Astrocyte (in vitro differentiated cells and primary cell): ENCODE measurements at regions not wholly inside any gene's neighbourhood (a gene's known extent, or its start where the extent isn't known, plus 50 kb on each side); places are given as distances from the start of the nearest gene placed in this dataset.

Experiments
- DNase-seq: peaks from one replicate; pipeline ENCODE4 v3.0.0-alpha.2; 2010; ENCODE audit warnings: low read depth
- FAIRE-seq: peaks from 2 replicates; lab custom pipeline; 2011; peaks lifted over from hg19 to GRCh38; lab: Jason Lieb, UNC
- H2AFZ ChIP-seq: 2 replicates; pipeline ENCODE4 v1.6.0; 2012; ENCODE audit warnings: low read depth, low read length, inconsistent platforms
- H3K27ac ChIP-seq: 2 replicates; pipeline ENCODE4 v1.5.1; 2011; ENCODE audit warnings: low read depth, low read length, inconsistent platforms
- H3K27me3 ChIP-seq: 2 replicates; pipeline ENCODE4 v1.6.0; 2011; ENCODE audit warnings: low read length, inconsistent platforms; ENCODE audit not compliant: insufficient read depth
- H3K36me3 ChIP-seq: 2 replicates; pipeline ENCODE4 v1.5.1; 2011; ENCODE audit warnings: low read length, inconsistent platforms; ENCODE audit not compliant: insufficient read depth
- H3K4me1 ChIP-seq: 2 replicates; pipeline ENCODE4 v1.5.1; 2011; ENCODE audit warnings: low read length, inconsistent platforms; ENCODE audit not compliant: insufficient read depth
- H3K4me2 ChIP-seq: 2 replicates; pipeline ENCODE4 v1.6.0; 2012; ENCODE audit warnings: low read length, inconsistent platforms
- H3K4me3 ChIP-seq: 2 replicates; pipeline ENCODE4 v1.5.1; 2011; ENCODE audit warnings: low read depth, mild to moderate bottlenecking, low read length, inconsistent platforms; ENCODE audit not compliant: insufficient read depth
- H3K79me2 ChIP-seq: 2 replicates; pipeline ENCODE4 v1.6.0; 2012; ENCODE audit warnings: mild to moderate bottlenecking, low read length, inconsistent platforms; ENCODE audit not compliant: insufficient read depth
- H3K9ac ChIP-seq: 2 replicates; pipeline ENCODE4 v1.6.0; 2012; ENCODE audit warnings: mild to moderate bottlenecking, low read length, inconsistent platforms
- H3K9me3 ChIP-seq: 2 replicates; pipeline ENCODE4 v1.5.1; 2012; ENCODE audit warnings: low read depth, mild to moderate bottlenecking, low read length, inconsistent platforms; ENCODE audit not compliant: insufficient read depth
- H4K20me1 ChIP-seq: 2 replicates; pipeline ENCODE4 v1.6.0; 2012; ENCODE audit warnings: low read length, inconsistent platforms; ENCODE audit not compliant: insufficient read depth
- H3K27ac Mint-ChIP-seq: one replicate; pipeline ENCODE4 v1.8.0; 2021; ENCODE audit warnings: mild to moderate bottlenecking, mixed read lengths; ENCODE audit not compliant: unreplicated experiment
- H3K27me3 Mint-ChIP-seq: one replicate; pipeline ENCODE4 v1.8.0; 2021; ENCODE audit warnings: low read depth, mixed read lengths; ENCODE audit not compliant: unreplicated experiment
- H3K36me3 Mint-ChIP-seq: one replicate; pipeline ENCODE4 v1.8.0; 2021; ENCODE audit warnings: low read depth, mixed read lengths; ENCODE audit not compliant: unreplicated experiment
- H3K4me1 Mint-ChIP-seq: one replicate; pipeline ENCODE4 v1.8.0; 2021; ENCODE audit warnings: low read depth, mixed read lengths; ENCODE audit not compliant: unreplicated experiment
- H3K4me3 Mint-ChIP-seq: one replicate; pipeline ENCODE4 v1.8.0; 2021; ENCODE audit warnings: mild to moderate bottlenecking, moderate library complexity, mixed read lengths; ENCODE audit not compliant: unreplicated experiment
- H3K9me3 Mint-ChIP-seq: one replicate; pipeline ENCODE4 v1.8.0; 2021; ENCODE audit warnings: mild to moderate bottlenecking, mixed read lengths; ENCODE audit not compliant: unreplicated experiment
- CTCF ChIP-seq: IDR thresholded peaks from 2 replicates; pipeline ENCODE4 v1.5.1; 2011; ENCODE audit warnings: low read depth, mild to moderate bottlenecking, inconsistent platforms, low read length, moderate library complexity; ENCODE audit not compliant: insufficient read depth
- EZH2 ChIP-seq: IDR thresholded peaks from 2 replicates; pipeline ENCODE4 v1.6.1; 2012; ENCODE audit warnings: mild to moderate bottlenecking, low read length, inconsistent platforms; ENCODE audit not compliant: insufficient read depth

- Mint-ChIP-seq H3K36me3 (no peaks in the 10 kb centered on the region), H3K9me3 (peaks cover 3% of the 10 kb centered on the region), H3K4me1 (no peaks in the 10 kb centered on the region), H3K4me3 (no peak overlapping the region), H3K27ac (no peak overlapping the region), H3K27me3 (no peaks in the 10 kb centered on the region)
- TF ChIP-seq CTCF = no peak
- TF ChIP-seq EZH2 = no peak
- FAIRE-seq (no peak), DNase-seq (no peak)
- Histone ChIP-seq H3K27ac (no peak overlapping the region), H3K9ac (no peak overlapping the region), H2AFZ (no peak overlapping the region), H3K36me3 (no peaks in the 10 kb centered on the region), H3K79me2 (no peaks in the 10 kb centered on the region), H3K4me1 (no peaks in the 10 kb centered on the region), H4K20me1 (no peaks in the 10 kb centered on the region), H3K9me3 (no peaks in the 10 kb centered on the region), H3K4me3 (no peak overlapping the region), H3K4me2 (no peak overlapping the region), H3K27me3 (no peaks in the 10 kb centered on the region)
Measured at GRCh38 chr4:116150152-116150551, 935.2 kb downstream of the TRAM1L1 start.

GRCh38 chr4:116143198-116143597 is 942.2 kb downstream of the TRAM1L1 start:
- no peak overlapping the region for H3K27ac Mint-ChIP-seq

More at GRCh38 chr4:116143198-116143597, 942.2 kb downstream of the TRAM1L1 start:
- Histone ChIP-seq H3K9ac (no peak overlapping the region), H3K4me1 (no peaks in the 10 kb centered on the region), H3K36me3 (no peaks in the 10 kb centered on the region), H3K4me3 (no peak overlapping the region), H3K27ac (no peak overlapping the region), H3K4me2 (no peak overlapping the region), H3K9me3 (no peaks in the 10 kb centered on the region), H3K27me3 (no peaks in the 10 kb centered on the region), H4K20me1 (no peaks in the 10 kb centered on the region), H2AFZ (no peak overlapping the region), H3K79me2 (no peaks in the 10 kb centered on the region)
- DNase-seq (no peak), FAIRE-seq (no peak)
- Mint-ChIP-seq H3K9me3 (peaks cover 3% of the 10 kb centered on the region), H3K36me3 (no peaks in the 10 kb centered on the region), H3K27me3 (no peaks in the 10 kb centered on the region), H3K4me1 (no peaks in the 10 kb centered on the region), H3K4me3 (no peak overlapping the region)
- TF ChIP-seq EZH2 = no peak
- TF ChIP-seq CTCF = no peak
